GM23338 (cell line): ENCODE measurements at regions not wholly inside any gene's neighbourhood (a gene's known extent, or its start where the extent isn't known, plus 50 kb on each side); places are given as distances from the start of the nearest gene placed in this dataset.

Source experiments
- ATAC-seq: fragments of 200-7000 bp; cut with Tn5 transposase; 3 replicates; pipeline ENCODE4 v1.9.1; 2020
- DNase-seq: peaks from one replicate; pipeline ENCODE4 v3.0.0-alpha.2; 2015; ENCODE audit warnings: low spot score
- H2AFZ ChIP-seq: fragments of 200-600 bp; sonication (generic); 2 replicates; pipeline ENCODE4 v1.8.0; 2016; ENCODE audit warnings: antibody characterized with exemption, mild to moderate bottlenecking, moderate library complexity
- H3F3A ChIP-seq: fragments of 200-600 bp; sonication (generic); replicated peaks from 2 replicates; pipeline ENCODE4 v1.8.0; 2017; ENCODE audit warnings: antibody characterized with exemption, mixed run types, low read depth
- H3K27ac ChIP-seq: fragments of 200-600 bp; sonication (generic); 2 replicates; pipeline ENCODE4 v1.6.1; 2016; ENCODE audit warnings: low read depth
- H3K27me3 ChIP-seq: fragments of 200-600 bp; sonication (generic); 2 replicates; pipeline ENCODE4 v1.8.0; 2016; ENCODE audit warnings: mild to moderate bottlenecking, mixed run types, moderate library complexity; ENCODE audit not compliant: insufficient read depth
- H3K36me3 ChIP-seq: fragments of 200-600 bp; sonication (generic); 2 replicates; pipeline ENCODE4 v1.8.0; 2016; ENCODE audit warnings: mild to moderate bottlenecking; ENCODE audit not compliant: insufficient read depth
- H3K4me1 ChIP-seq: fragments of 200-600 bp; sonication (generic); 2 replicates; pipeline ENCODE4 v1.8.0; 2016; ENCODE audit warnings: mild to moderate bottlenecking, moderate library complexity; ENCODE audit not compliant: insufficient read depth
- H3K4me2 ChIP-seq: fragments of 200-600 bp; sonication (generic); 2 replicates; pipeline ENCODE4 v1.7.1; 2017; ENCODE audit warnings: mixed run types
- H3K4me3 ChIP-seq: fragments of 200-600 bp; sonication (generic); 2 replicates; pipeline ENCODE4 v1.6.1; 2016; ENCODE audit warnings: mixed run types
- H3K79me2 ChIP-seq: fragments of 200-600 bp; sonication (generic); replicated peaks from 2 replicates; pipeline ENCODE4 v1.8.0; 2017; ENCODE audit warnings: mild to moderate bottlenecking; ENCODE audit not compliant: insufficient read depth
- H3K9me2 ChIP-seq: fragments of 200-600 bp; sonication (generic); 2 replicates; pipeline ENCODE4 v1.8.0; 2017; ENCODE audit not compliant: insufficient read depth
- H4K20me1 ChIP-seq: fragments of 200-600 bp; sonication (generic); replicated peaks from 2 replicates; pipeline ENCODE4 v1.8.0; 2017; ENCODE audit warnings: mild to moderate bottlenecking; ENCODE audit not compliant: insufficient read depth
- H3K27ac Mint-ChIP-seq: 2 replicates; pipeline ENCODE4 v1.8.0; 2020; ENCODE audit warnings: inconsistent platforms, mild to moderate bottlenecking, moderate library complexity, mixed read lengths
- H3K27me3 Mint-ChIP-seq: 3 replicates; pipeline ENCODE4 v1.8.0; 2022; ENCODE audit warnings: low read depth, mild to moderate bottlenecking, moderate library complexity, mixed read lengths, inconsistent platforms; ENCODE audit not compliant: insufficient read depth, poor library complexity
- H3K36me3 Mint-ChIP-seq: 3 replicates; pipeline ENCODE4 v1.8.0; 2021; ENCODE audit warnings: low read depth, mild to moderate bottlenecking, inconsistent platforms, moderate library complexity, mixed read lengths
- H3K4me1 Mint-ChIP-seq: 3 replicates; pipeline ENCODE4 v1.8.0; 2020; ENCODE audit warnings: mild to moderate bottlenecking, inconsistent platforms, mixed read lengths
- H3K4me3 Mint-ChIP-seq: 3 replicates; pipeline ENCODE4 v1.8.0; 2021; ENCODE audit warnings: moderate library complexity, mild to moderate bottlenecking, inconsistent platforms, mixed read lengths
- H3K9me3 Mint-ChIP-seq: 3 replicates; pipeline ENCODE4 v1.8.0; 2020; ENCODE audit warnings: moderate library complexity, mild to moderate bottlenecking, inconsistent platforms, mixed read lengths
- CREB1 ChIP-seq: fragments of 250-450 bp; sonication (Bioruptor Pico); IDR thresholded peaks from 2 replicates; pipeline ENCODE4 v1.5.0; 2020; ENCODE audit warnings: low read depth, mild to moderate bottlenecking, moderate library complexity
- CTCF ChIP-seq, 2 experiments: fragments of 200-600 bp in 1 of 2; sonication (generic) in 1 of 2; conservative IDR thresholded peaks; 2 replicates each; pipeline versions ENCODE4 v1.5.1 to v1.6.1; 2016 to 2017; ENCODE audit warnings: antibody characterized with exemption in 2 of 2, low read depth in 2 of 2, mild to moderate bottlenecking in 2 of 2, moderate library complexity in 1 of 2
- ETS1 ChIP-seq: IDR thresholded peaks from 2 replicates; pipeline ENCODE4 v1.6.1; 2016; ENCODE audit warnings: antibody characterized with exemption
- EZH2 ChIP-seq: fragments of 200-600 bp; sonication (generic); IDR thresholded peaks from one replicate; pipeline ENCODE4 v1.8.0; 2017; ENCODE audit warnings: antibody characterized with exemption, mild to moderate bottlenecking, low read depth; ENCODE audit not compliant: unreplicated experiment
- EZH2phosphoT487 ChIP-seq: fragments of 200-600 bp; sonication (generic); IDR thresholded peaks from one replicate; pipeline ENCODE4 v1.8.1; 2018; ENCODE audit warnings: antibody characterized with exemption; ENCODE audit not compliant: unreplicated experiment
- JUNB ChIP-seq: IDR thresholded peaks from one replicate; pipeline ENCODE4 v1.6.1; 2016; ENCODE audit warnings: antibody characterized with exemption; ENCODE audit not compliant: unreplicated experiment
- NANOG ChIP-seq: IDR thresholded peaks from 2 replicates; pipeline ENCODE4 v1.6.1; 2016; ENCODE audit warnings: antibody characterized with exemption, borderline replicate concordance
- REST ChIP-seq: IDR thresholded peaks from one replicate; pipeline ENCODE4 v1.6.1; 2018; ENCODE audit warnings: antibody characterized with exemption; ENCODE audit not compliant: unreplicated experiment
- STAT1 ChIP-seq: IDR thresholded peaks from one replicate; pipeline ENCODE4 v1.6.1; 2016; ENCODE audit warnings: antibody characterized with exemption; ENCODE audit not compliant: unreplicated experiment
- ZNF331 ChIP-seq: fragments of 250-450 bp; sonication (Bioruptor Pico); IDR thresholded peaks from 2 replicates; pipeline ENCODE4 v1.5.0; 2020; ENCODE audit warnings: low read depth, mild to moderate bottlenecking, moderate library complexity

- TF ChIP-seq REST = no peak
- TF ChIP-seq NANOG = no peak
- TF ChIP-seq JUNB = no peak
- no peak for TF ChIP-seq CTCF (conservative IDR thresholded peaks at IDR 0.05; ENCODE audit: low read depth in 2 of 2)
- no peak for TF ChIP-seq STAT1
Observed at GRCh38 chr9:20220286-20220685, 402.0 kb downstream of the MLLT3 start (continued).

GRCh38 chr9:20219437-20219836, 402.9 kb downstream of the MLLT3 start:
- no peaks in the 10 kb centered on the region for H3K27me3 ChIP-seq
- no peaks in the 10 kb centered on the region for H3K79me2 ChIP-seq
- H3K36me3 Mint-ChIP-seq = no peaks in the 10 kb centered on the region
- no peak overlapping the region for H3K27ac Mint-ChIP-seq
- H3K36me3 ChIP-seq = no peaks in the 10 kb centered on the region
- TF ChIP-seq NANOG (no peak), JUNB (no peak), REST (no peak), CREB1 (CRISPR knock-in tag) (no peak), EZH2phosphoT487 (no peak), EZH2 (no peak), ETS1 (no peak), STAT1 (no peak), ZNF331 (no peak), CTCF (conservative IDR thresholded peaks at IDR 0.05; ENCODE audit: low read depth in 2 of 2) (no peak)
- no peak overlapping the region for H3K4me3 Mint-ChIP-seq
- no peaks in the 10 kb centered on the region for H3K27me3 Mint-ChIP-seq
- H3K4me2 ChIP-seq = no peak overlapping the region
- no peak overlapping the region for H2AFZ ChIP-seq
- no peak overlapping the region for H3K27ac ChIP-seq
- no peaks in the 10 kb centered on the region for H3K9me3 Mint-ChIP-seq
- H3K4me1 Mint-ChIP-seq = peaks cover 6% of the 10 kb centered on the region
- no peaks in the 10 kb centered on the region for H3K4me1 ChIP-seq
- DNase-seq (no peak), ATAC-seq (no peak)
- H3F3A ChIP-seq = no peaks in the 10 kb centered on the region
- no peaks in the 10 kb centered on the region for H4K20me1 ChIP-seq
- H3K4me3 ChIP-seq = no peak overlapping the region
- H3K9me2 ChIP-seq = no peaks in the 10 kb centered on the region
